Left ventricle myocardium superior (tissue), 1 donor: ENCODE measurements at regions not wholly inside any gene's neighbourhood (a gene's known extent, or its start where the extent isn't known, plus 50 kb on each side); places are given as distances from the start of the nearest gene placed in this dataset.
"Not testable (repeated sequence)": the region's sequence is repeated elsewhere in the genome, so short reads cannot be mapped to it uniquely, and the experiment has no call there.

Experiments used
- ATAC-seq: fragments of 200-7000 bp; cut with Tn5 transposase; one replicate; pipeline ENCODE4 v1.9.1; 2020; ENCODE audit warnings: mild to moderate bottlenecking, moderate library complexity
- DNase-seq: peaks from one replicate; pipeline ENCODE4 v3.0.0-alpha.2; 2020
- intact Hi-C: fragments of 100-400 bp; cut with micrococcal nuclease; formaldehyde crosslinking; loops from one replicate; pipeline ENCODE4 v1.11.0; 2022
- donor health status: DM: no; HTN: yes; CAD: no; lungs with severe emphysema.

- DNase-seq: no peak
- no peak for ATAC-seq
- intact Hi-C loops: no loop called here
Measured at GRCh38 chr10:35857860-35858259, 215.8 kb upstream of the FZD8 start.

DNA sequence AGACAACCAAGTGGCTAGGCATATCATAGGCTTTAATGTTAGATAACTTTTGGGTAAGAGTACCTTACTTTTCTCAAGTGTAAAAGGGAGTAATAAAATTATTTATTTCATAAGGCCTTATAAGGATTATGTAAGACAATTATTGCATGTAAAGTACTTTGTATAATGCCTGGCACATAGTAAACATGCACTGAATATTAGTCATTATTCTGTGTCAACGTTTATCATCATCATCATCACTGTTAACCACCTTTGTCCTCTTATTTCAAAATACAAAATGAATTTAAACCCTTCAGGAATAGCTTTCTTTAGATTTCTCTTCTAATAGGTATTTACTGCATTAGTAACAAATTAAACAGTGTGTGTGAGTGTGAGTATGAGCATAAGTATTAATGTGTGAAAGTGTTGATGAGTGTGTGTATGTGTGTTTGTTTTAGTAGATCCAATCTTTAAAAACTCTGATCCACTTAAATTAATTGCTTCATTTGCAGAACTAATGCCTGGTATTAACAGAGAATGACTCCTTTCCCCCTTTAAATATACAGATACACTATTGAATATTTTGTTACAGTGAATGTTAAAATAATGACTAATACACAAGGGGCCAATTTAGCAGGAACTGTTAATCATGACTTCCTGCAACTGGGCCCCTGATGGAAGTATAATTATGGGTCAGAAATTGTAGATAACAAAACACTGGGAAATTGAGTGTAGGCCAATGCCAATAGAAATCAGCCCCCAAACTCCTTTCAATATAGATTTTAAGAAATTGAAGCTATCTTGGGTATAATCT, 213.3 kb upstream of the FZD8 start:
- ATAC-seq (no peak), DNase-seq (no peak)
- intact Hi-C loops: no loop called here

DNA sequence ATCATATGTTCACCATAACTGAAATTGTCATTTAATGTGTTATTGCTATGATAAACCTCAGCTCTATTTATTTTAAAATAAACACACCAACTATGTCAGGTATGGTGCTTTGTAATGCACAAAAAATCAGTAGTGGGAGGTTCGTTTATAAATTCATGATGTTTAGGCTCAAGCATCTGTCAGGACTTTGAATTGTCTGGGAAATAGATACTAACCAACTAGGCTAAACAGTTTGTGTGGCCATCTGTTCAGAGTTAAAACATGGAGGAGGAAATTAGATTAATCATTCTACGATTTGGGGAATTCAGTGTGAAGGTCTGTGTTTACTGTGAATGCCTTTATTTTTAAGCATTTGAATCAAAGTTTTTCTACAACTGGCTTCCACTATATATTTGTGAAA, 212.6 kb upstream of the FZD8 start:
- ATAC-seq (no peak), DNase-seq (no peak)
- intact Hi-C loops: no loop called here

DNA sequence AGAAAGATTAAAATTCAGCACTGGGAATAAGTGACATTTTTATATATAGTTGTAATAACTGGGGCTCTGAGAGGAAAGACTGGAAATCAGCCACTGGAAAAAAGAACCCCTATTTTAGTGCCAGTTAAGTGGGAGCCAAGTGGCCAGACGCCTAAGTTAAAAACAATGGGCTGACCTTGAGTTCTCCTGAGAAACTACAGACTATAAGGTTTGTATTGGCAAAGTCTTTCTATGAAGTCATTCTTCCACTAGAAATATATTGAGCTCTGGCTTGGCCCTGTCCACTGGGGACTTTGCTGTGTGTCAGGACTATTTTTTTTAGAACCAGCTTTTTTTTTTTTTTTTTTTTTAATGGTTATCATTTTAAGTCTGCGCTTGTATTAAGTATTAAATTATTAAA, 210.6 kb upstream of the FZD8 start:
- DNase-seq: no peak
- ATAC-seq: no peak
- intact Hi-C loops: no loop called here

GRCh38 chr10:35848412-35848811, 206.3 kb upstream of the FZD8 start:
- ATAC-seq: no peak
- DNase-seq: no peak
- intact Hi-C loops: no loop called here

DNA sequence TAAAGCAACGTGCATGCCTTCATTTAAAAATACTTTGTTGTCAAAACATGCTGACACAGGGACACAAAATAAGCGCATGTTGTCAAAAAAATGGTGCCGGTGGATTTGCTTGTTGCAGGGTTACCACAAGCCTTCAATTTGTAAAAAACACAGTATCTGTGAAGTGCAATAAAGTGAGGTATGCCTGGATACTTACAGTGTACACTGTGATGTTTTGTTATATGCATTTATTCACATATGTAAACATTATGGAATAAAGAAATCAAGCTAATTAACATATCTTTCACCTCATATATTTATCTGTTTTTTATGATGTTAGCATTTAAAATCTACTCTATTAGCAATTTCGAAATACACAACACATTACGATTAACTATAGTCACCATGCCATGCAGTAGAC, 202.6 kb upstream of the FZD8 start:
- intact Hi-C loops: no loop called here
- no peak for DNase-seq
- ATAC-seq: no peak

DNA sequence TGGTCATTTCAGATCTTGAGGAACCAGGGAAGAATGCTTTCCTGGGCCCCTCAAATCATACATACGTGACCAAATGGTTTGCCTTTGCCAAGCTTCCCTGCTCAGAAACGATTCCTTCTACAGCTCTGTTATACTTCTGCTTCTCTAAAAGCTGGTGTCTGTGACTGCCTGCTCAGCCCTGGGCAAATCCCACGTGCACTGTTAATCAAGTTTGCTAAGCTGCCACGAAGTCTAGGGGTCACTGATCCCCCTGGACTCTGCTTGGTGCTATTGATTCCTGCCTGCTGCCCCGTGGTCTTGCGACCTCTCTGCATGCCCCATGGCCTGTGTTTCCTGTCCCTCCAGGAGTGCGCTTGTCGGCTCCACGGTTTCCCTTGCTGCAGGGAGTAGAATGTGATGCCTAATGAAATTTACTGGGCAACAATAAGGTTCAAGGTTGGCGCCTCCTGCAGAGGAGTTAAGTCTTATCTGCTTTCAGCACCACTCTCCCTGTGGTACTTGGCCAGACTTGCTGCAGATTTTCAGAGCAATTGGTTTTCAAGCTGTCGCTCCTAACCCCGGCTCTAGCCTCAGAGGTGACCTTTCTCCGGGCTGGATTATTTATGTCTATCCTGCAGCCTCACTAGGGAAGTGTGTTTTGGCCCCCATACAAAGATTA, 201.6 kb upstream of the FZD8 start:
- DNase-seq (peak; percentile 27), ATAC-seq (peak; percentile 86)
- intact Hi-C loops: no loop called here

DNA sequence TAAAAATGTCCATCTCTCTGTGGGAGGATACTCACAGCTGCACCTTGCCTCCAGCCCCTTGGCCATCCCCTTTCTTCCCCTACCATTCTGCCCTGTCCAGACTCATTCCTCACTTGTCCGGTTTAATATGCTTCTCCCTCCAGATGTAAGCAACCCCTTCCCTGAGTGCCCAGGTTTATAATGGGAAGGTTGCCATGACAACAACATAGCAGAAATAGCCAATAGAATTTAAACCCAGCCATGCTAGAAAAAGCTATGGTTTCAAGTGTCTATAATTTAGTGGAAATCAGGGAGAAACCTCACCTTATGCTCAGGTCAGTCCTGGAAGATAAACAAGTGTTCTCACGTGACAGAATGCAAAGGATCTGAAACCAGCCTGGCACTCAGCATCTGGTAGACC, 196.0 kb upstream of the FZD8 start:
- no peak for ATAC-seq
- intact Hi-C loops: no loop called here
- DNase-seq: no peak

GRCh38 chr10:35835545-35835944, 193.4 kb upstream of the FZD8 start:
- DNase-seq (no peak), ATAC-seq (no peak)
- intact Hi-C loops: no loop called here

DNA sequence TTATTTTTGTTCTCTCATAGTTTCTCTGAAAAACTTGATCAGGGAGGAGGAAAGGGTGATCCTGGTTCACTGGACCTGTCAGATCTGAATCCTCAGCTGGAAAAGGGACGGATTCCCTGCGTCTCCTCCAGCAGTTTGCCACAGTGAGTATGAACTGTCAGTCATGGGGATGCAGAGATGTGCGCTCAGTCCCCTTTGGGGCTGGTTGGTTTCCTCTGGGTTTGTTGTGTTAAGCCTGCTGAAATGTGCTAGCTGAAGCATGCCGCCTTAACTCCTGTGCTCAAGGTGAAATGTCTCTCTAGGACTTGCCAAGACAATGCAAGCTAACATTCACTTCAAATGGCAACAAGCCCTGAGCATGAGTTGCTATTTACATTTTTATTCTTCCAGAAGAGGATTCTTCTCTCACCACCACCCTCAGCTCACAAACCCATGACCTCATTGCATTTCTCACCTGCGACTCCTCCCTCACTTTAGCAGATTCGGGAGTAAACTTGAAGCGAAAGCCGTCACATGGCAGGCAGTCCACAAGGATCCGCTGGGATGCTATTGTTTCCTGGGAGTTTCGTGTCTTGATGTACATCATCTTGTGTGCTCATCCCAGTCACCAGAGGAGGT, 192.9 kb upstream of the FZD8 start:
- intact Hi-C loops: no loop called here
- no peak for ATAC-seq
- no peak for DNase-seq

DNA sequence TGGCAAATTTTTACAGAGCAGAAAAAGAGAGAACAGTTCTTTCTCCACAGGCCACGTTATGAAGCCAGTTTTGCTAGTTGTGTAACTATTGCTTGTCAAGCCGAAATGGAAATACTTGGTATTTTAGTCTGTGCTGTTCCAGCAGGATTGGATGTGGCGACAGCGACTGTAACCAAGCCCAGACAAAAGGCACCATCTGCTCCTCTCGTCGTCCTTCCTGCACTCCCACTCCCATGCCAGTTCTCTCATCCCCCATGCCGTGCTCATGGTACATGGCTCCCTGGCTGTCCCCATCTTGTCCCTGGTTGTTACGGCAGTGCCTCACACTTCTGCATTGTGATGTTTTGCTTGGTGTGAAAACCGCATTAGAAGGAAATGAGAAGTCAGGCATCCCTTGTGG, 185.7 kb upstream of the FZD8 start:
- intact Hi-C loops: no loop called here
- DNase-seq (no peak), ATAC-seq (no peak)

GRCh38 chr10:35824704-35825103, 182.6 kb upstream of the FZD8 start:
- ATAC-seq (no peak), DNase-seq (no peak)
- intact Hi-C loops: no loop called here

- peak; percentile 90 for DNase-seq
- peak; percentile 100 for ATAC-seq
- intact Hi-C loops: no loop called here
Measured at GRCh38 chr10:35822316-35822715, 180.2 kb upstream of the FZD8 start.

- ATAC-seq (no peak), DNase-seq (no peak)
- intact Hi-C loops: no loop called here
Measured at GRCh38 chr10:35821339-35821911, 179.3 kb upstream of the FZD8 start.

DNA sequence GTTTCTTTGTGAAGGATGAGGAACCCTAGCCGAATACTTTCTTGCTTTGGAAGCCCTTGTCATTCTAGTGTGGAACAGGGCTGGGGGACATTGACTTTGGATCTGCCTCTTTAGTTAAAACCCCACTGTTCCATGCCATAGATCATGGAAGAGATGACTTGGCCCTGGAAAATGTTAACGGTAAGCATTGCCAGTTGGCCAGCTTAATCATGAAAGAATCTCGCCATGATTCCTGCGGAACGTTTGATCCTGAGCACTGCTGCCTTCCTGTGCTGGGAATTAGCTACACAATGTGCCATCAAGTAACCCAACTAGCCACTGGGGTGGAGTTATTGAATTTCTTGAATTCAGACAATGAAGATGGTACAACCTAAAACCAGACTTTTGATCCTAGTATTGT, 177.6 kb upstream of the FZD8 start:
- DNase-seq (no peak), ATAC-seq (no peak)
- intact Hi-C loops: no loop called here

- DNase-seq (no peak), ATAC-seq (no peak)
- intact Hi-C loops: no loop called here
Measured at GRCh38 chr10:35819011-35819410, 176.9 kb upstream of the FZD8 start.

DNA sequence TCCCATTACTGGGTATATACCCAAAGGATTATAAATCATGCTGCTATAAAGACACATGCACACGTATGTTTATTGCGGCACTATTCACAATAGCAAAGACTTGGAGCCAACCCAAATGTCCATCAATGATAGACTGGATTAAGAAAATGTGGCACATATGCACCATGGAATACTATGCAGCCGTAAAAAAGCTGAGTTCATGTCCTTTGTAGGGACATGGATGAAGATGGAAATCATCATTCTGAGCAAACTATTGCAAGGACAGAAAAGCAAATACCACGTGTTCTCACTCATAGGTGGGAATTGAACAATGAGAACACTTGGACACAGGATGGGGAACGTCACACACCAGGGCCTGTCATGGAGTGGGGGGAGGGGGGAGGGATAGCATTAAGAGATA, 175.0 kb upstream of the FZD8 start:
- intact Hi-C loops, DNase-seq, ATAC-seq: not testable (repeated sequence)

DNA sequence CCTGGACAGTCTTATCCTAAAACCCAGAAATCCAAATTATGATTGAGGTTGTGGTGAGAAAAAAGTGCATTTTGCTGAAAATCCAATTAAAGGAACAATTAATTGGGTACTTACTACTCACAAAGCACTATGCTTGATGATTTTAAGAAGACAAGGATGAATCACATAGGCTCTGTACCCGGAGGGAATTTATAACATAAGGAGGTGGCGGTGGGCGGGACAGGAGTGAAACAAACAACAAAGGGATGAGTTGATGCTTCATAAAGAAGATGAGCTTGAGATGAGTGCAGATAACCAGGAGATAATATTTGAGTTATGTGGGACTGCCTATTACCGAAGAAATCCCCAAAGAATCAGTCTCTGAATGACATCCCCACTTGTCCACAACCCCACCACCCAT, 171.1 kb upstream of the FZD8 start:
- DNase-seq: no peak
- intact Hi-C loops: no loop called here
- ATAC-seq: no peak

DNA sequence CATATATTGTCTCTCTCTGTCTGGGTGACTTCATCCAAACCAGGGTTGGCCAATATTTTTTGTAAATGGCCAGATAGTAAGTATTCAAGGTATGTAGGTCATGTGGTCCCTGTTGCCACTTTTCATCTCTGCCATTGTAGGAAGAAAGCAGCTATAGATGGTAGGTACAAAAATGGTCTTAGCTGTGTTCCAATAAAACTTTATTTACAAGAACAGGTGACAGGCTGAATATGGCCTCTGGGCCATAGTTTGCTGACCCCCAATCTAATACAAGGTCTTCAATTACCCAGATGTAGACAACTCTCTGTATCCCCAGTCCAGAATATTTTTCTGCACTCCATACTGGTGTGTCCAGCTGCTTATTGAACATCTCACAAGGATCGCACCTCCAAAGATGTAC, 166.2 kb upstream of the FZD8 start:
- intact Hi-C loops: no loop called here
- DNase-seq: no peak
- no peak for ATAC-seq

- intact Hi-C loops: no loop called here
- DNase-seq: no peak
- ATAC-seq: no peak
Measured at GRCh38 chr10:35803046-35803445, 160.9 kb upstream of the FZD8 start.
